Loucy (cell line): ENCODE measurements at regions not wholly inside any gene's neighbourhood (a gene's known extent, or its start where the extent isn't known, plus 50 kb on each side); places are given as distances from the start of the nearest gene placed in this dataset.

Experiments
- H2AFZ ChIP-seq: fragments of 200-600 bp; sonication (generic); 2 replicates; pipeline ENCODE4 v1.6.0; 2016; ENCODE audit warnings: antibody characterized with exemption, mild to moderate bottlenecking, low read length, moderate library complexity
- H3F3A ChIP-seq: fragments of 200-600 bp; 2 replicates; pipeline ENCODE4 v1.6.0; 2016; ENCODE audit warnings: antibody characterized with exemption, low read depth, mild to moderate bottlenecking
- H3K27me3 ChIP-seq: fragments of 200-600 bp; sonication (generic); 2 replicates; pipeline ENCODE4 v1.6.1; 2014; ENCODE audit warnings: low read length, mild to moderate bottlenecking; ENCODE audit not compliant: insufficient read depth, poor library complexity, severe bottlenecking
- H3K36me3 ChIP-seq: fragments of 200-600 bp; sonication (generic); 2 replicates; pipeline ENCODE4 v1.6.1; 2016; ENCODE audit warnings: low read length; ENCODE audit not compliant: insufficient read depth
- H3K4me1 ChIP-seq: fragments of 200-600 bp; sonication (generic); 2 replicates; pipeline ENCODE4 v1.5.1; 2014; ENCODE audit warnings: low read length, mild to moderate bottlenecking; ENCODE audit not compliant: insufficient read depth, poor library complexity, severe bottlenecking
- H3K4me2 ChIP-seq: fragments of 200-600 bp; sonication (generic); 2 replicates; pipeline ENCODE4 v1.6.0; 2014; ENCODE audit warnings: antibody characterized with exemption, low read length, low read depth, mild to moderate bottlenecking; ENCODE audit not compliant: poor library complexity, severe bottlenecking
- H3K4me3 ChIP-seq: fragments of 200-600 bp; sonication (generic); 2 replicates; pipeline ENCODE4 v1.5.1; 2014; ENCODE audit warnings: low read length, mild to moderate bottlenecking, mixed read lengths; ENCODE audit not compliant: poor library complexity, severe bottlenecking
- H3K79me2 ChIP-seq: fragments of 200-600 bp; sonication (generic); 2 replicates; pipeline ENCODE4 v1.6.1; 2014; ENCODE audit warnings: low read length; ENCODE audit not compliant: insufficient read depth
- H3K9ac ChIP-seq: fragments of 200-600 bp; sonication (generic); 2 replicates; pipeline ENCODE4 v1.6.0; 2014; ENCODE audit warnings: mild to moderate bottlenecking, low read depth, low read length, moderate library complexity; ENCODE audit not compliant: poor library complexity, severe bottlenecking
- H3K9me2 ChIP-seq: fragments of 200-600 bp; sonication (generic); replicated peaks from 2 replicates; pipeline ENCODE4 v1.6.1; 2016; ENCODE audit warnings: low read depth, low read length, mixed read lengths
- H3K9me3 ChIP-seq: fragments of 200-600 bp; sonication (generic); 2 replicates; pipeline ENCODE4 v1.6.1; 2014; ENCODE audit warnings: mild to moderate bottlenecking, antibody characterized with exemption, low read length, low read depth; ENCODE audit not compliant: insufficient read depth
- H4K20me1 ChIP-seq: fragments of 200-600 bp; sonication (generic); 2 replicates; pipeline ENCODE4 v1.6.0; 2014; ENCODE audit warnings: antibody characterized with exemption, low read length, mild to moderate bottlenecking; ENCODE audit not compliant: insufficient read depth, poor library complexity, severe bottlenecking
- EZH2phosphoT487 ChIP-seq: fragments of 200-600 bp; IDR thresholded peaks from 2 replicates; pipeline ENCODE4 v1.6.1; 2018; ENCODE audit warnings: antibody characterized with exemption, mild to moderate bottlenecking, moderate library complexity, borderline replicate concordance
- TF ChIP-seq, protein P1 (sequence below): fragments of 200-600 bp; sonication (generic); conservative IDR thresholded peaks from 2 replicates; pipeline ENCODE4 v1.5.1; 2014; ENCODE audit warnings: mild to moderate bottlenecking, antibody characterized with exemption, low read length

DNA sequence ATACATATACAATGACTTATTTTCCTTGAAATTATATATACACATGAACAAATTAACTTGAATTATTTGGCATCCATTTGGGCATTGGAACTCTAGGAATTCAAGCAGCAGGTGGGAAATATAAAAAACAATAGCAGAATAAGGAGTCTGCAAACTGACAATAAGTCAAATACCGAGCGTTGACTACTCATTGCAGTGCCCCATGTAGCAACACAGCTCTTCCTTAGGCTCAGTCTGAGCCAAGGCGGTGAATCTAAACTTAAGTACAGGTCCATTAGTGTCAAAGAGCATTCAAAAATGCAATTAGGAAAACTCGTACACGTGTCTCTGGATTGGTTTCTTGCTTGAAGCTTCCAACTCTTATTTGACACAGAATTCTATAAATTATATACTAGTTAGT lies 462.5 kb upstream of the KLF12 start:
- H3K4me3 ChIP-seq: no peak overlapping the region
- no peak overlapping the region for H3K9ac ChIP-seq
- H3K4me2 ChIP-seq: no peak overlapping the region
- H3K4me1 ChIP-seq: no peaks in the 10 kb centered on the region
- H3K27me3 ChIP-seq: no peaks in the 10 kb centered on the region
- no peaks in the 10 kb centered on the region for H4K20me1 ChIP-seq
- H3K79me2 ChIP-seq: no peaks in the 10 kb centered on the region
- TF ChIP-seq EZH2phosphoT487: no peak
- TF ChIP-seq, protein P1, sequence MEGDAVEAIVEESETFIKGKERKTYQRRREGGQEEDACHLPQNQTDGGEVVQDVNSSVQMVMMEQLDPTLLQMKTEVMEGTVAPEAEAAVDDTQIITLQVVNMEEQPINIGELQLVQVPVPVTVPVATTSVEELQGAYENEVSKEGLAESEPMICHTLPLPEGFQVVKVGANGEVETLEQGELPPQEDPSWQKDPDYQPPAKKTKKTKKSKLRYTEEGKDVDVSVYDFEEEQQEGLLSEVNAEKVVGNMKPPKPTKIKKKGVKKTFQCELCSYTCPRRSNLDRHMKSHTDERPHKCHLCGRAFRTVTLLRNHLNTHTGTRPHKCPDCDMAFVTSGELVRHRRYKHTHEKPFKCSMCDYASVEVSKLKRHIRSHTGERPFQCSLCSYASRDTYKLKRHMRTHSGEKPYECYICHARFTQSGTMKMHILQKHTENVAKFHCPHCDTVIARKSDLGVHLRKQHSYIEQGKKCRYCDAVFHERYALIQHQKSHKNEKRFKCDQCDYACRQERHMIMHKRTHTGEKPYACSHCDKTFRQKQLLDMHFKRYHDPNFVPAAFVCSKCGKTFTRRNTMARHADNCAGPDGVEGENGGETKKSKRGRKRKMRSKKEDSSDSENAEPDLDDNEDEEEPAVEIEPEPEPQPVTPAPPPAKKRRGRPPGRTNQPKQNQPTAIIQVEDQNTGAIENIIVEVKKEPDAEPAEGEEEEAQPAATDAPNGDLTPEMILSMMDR: no peak
- H2AFZ ChIP-seq: no peak overlapping the region
- no peaks in the 10 kb centered on the region for H3K9me2 ChIP-seq
- no peaks in the 10 kb centered on the region for H3F3A ChIP-seq
- H3K36me3 ChIP-seq: no peaks in the 10 kb centered on the region
- no peaks in the 10 kb centered on the region for H3K9me3 ChIP-seq

DNA sequence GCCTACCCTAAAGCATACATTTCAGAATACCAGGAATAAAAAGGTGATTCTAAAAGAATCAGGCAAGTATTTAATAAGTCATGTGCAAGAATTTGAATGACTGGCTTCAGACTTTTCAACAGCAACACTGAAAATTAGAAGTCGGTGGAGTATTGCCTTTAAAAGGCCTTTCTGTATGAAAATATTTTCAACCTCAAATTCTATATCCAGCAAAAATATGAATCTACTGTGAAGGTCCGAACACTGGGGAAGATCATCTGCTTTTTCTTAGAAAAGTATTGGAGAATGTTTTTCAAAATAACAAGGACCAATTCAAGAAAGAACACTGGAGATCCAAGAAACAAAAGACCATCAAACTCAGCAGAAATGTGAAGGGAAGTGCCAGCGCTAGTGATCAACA lies 459.5 kb upstream of the KLF12 start:
- H3K9me3 ChIP-seq: no peaks in the 10 kb centered on the region
- H3F3A ChIP-seq: no peaks in the 10 kb centered on the region
- no peaks in the 10 kb centered on the region for H3K79me2 ChIP-seq
- H2AFZ ChIP-seq: no peak overlapping the region
- no peaks in the 10 kb centered on the region for H3K27me3 ChIP-seq
- no peak overlapping the region for H3K9ac ChIP-seq
- no peaks in the 10 kb centered on the region for H3K4me1 ChIP-seq
- no peaks in the 10 kb centered on the region for H3K9me2 ChIP-seq
- H4K20me1 ChIP-seq: no peaks in the 10 kb centered on the region
- H3K4me3 ChIP-seq: no peak overlapping the region
- no peak for TF ChIP-seq EZH2phosphoT487
- TF ChIP-seq, protein P1: no peak
- H3K36me3 ChIP-seq: no peaks in the 10 kb centered on the region
- no peak overlapping the region for H3K4me2 ChIP-seq

DNA sequence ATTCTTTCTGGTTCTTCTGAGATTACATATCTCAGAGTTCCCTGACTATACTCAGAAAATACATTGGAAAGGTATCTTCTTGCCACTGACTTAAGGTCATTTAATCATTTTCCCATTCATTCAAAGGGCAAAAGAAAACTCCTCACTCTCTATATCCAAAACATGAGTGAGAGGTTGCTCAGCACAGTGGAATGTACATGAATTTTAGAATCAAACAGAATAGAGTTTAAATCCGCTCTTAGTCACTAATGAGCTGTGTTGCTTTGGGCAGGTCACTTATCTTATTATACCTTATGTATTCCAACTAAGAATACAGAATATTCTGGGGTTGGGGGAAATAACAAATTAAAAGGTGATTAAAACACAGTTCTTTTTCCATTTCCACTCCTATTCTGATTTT lies 452.6 kb upstream of the KLF12 start:
- Histone ChIP-seq H3K9ac (no peak overlapping the region), H3F3A (no peaks in the 10 kb centered on the region), H2AFZ (no peak overlapping the region), H3K4me2 (no peak overlapping the region), H3K27me3 (no peaks in the 10 kb centered on the region), H3K9me2 (no peaks in the 10 kb centered on the region), H3K36me3 (no peaks in the 10 kb centered on the region), H3K9me3 (no peaks in the 10 kb centered on the region), H3K4me3 (no peak overlapping the region), H3K4me1 (no peaks in the 10 kb centered on the region), H3K79me2 (no peaks in the 10 kb centered on the region), H4K20me1 (no peaks in the 10 kb centered on the region)
- TF ChIP-seq, protein P1: no peak
- no peak for TF ChIP-seq EZH2phosphoT487
